ENCODE measurements at regions not wholly inside any gene's neighbourhood (a gene's known extent, or its start where the extent isn't known, plus 50 kb on each side); places are given as distances from the start of the nearest gene placed in this dataset.

DNA sequence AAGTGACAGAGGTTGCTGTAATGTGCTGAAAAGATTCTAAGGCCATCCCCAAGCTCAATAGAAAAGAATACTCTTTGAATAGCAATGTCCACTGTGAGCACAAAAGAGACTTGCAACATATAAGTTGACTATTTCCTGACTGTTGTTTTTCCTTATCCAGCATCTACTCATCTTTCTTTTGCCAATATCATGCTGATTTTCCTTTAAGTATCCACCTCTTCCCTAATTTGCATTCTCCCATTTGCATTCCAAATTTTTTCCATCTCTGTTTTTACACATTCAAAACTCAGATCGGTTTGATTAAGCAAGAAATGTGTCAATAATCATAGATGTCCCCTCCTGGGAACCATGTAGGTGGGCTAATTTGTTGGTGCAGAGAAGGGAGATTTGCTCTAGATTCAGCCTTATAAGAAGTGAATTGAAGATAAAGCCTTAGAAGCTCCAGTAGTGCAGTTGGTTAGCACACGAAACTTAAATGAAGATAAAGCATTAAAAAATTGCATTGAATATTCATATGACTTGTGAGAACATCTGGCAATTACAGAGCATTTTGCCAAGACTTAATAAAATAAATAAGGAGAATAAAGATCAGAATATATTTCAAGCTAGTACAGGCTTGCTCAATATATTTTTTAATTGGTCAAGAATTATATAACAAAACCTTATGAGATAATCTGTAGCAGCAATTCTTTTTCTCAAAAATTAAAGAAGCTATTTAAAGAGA is 267.6 kb downstream of the TMEM167A start:
- no peak for TF ChIP-seq MAFK (IDR thresholded peaks at IDR 0.05; ENCODE audit: low read depth, low read length)
- TF ChIP-seq TBP (IDR thresholded peaks at IDR 0.05; ENCODE audit: low read depth, low read length), result no peak
- TF ChIP-seq SP4 (IDR thresholded peaks at IDR 0.05; ENCODE audit: low read length), result no peak
- TF ChIP-seq SIX5 (IDR thresholded peaks at IDR 0.05; ENCODE audit: low read depth, low read length), result no peak
- TF ChIP-seq, protein P1, sequence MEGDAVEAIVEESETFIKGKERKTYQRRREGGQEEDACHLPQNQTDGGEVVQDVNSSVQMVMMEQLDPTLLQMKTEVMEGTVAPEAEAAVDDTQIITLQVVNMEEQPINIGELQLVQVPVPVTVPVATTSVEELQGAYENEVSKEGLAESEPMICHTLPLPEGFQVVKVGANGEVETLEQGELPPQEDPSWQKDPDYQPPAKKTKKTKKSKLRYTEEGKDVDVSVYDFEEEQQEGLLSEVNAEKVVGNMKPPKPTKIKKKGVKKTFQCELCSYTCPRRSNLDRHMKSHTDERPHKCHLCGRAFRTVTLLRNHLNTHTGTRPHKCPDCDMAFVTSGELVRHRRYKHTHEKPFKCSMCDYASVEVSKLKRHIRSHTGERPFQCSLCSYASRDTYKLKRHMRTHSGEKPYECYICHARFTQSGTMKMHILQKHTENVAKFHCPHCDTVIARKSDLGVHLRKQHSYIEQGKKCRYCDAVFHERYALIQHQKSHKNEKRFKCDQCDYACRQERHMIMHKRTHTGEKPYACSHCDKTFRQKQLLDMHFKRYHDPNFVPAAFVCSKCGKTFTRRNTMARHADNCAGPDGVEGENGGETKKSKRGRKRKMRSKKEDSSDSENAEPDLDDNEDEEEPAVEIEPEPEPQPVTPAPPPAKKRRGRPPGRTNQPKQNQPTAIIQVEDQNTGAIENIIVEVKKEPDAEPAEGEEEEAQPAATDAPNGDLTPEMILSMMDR (IDR thresholded peaks at IDR 0.05; ENCODE audit: control extremely low read depth in 1 of 3, insufficient read depth in 1 of 3, low read depth in 1 of 3, low read length in 3 of 3), result no peak
- no peak for TF ChIP-seq KDM1A (IDR thresholded peaks at IDR 0.05; ENCODE audit: borderline replicate concordance, low read length)
- TF ChIP-seq, protein P2, sequence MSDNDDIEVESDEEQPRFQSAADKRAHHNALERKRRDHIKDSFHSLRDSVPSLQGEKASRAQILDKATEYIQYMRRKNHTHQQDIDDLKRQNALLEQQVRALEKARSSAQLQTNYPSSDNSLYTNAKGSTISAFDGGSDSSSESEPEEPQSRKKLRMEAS (IDR thresholded peaks at IDR 0.05), result no peak

Measured in H1 (cell line).